GM23338 (cell line): ENCODE measurements at regions not wholly inside any gene's neighbourhood (a gene's known extent, or its start where the extent isn't known, plus 50 kb on each side); places are given as distances from the start of the nearest gene placed in this dataset.

ENCODE experiments used
- CREB1 ChIP-seq: fragments of 250-450 bp; sonication (Bioruptor Pico); IDR thresholded peaks from 2 replicates; pipeline ENCODE4 v1.5.0; 2020; ENCODE audit warnings: low read depth, mild to moderate bottlenecking, moderate library complexity
- CTCF ChIP-seq, 2 experiments: fragments of 200-600 bp in 1 of 2; sonication (generic) in 1 of 2; conservative IDR thresholded peaks; 2 replicates each; pipeline versions ENCODE4 v1.5.1 to v1.6.1; 2016 to 2017; ENCODE audit warnings: antibody characterized with exemption in 2 of 2, low read depth in 2 of 2, mild to moderate bottlenecking in 2 of 2, moderate library complexity in 1 of 2
- EZH2 ChIP-seq: fragments of 200-600 bp; sonication (generic); IDR thresholded peaks from one replicate; pipeline ENCODE4 v1.8.0; 2017; ENCODE audit warnings: antibody characterized with exemption, mild to moderate bottlenecking, low read depth; ENCODE audit not compliant: unreplicated experiment
- EZH2phosphoT487 ChIP-seq: fragments of 200-600 bp; sonication (generic); IDR thresholded peaks from one replicate; pipeline ENCODE4 v1.8.1; 2018; ENCODE audit warnings: antibody characterized with exemption; ENCODE audit not compliant: unreplicated experiment
- NANOG ChIP-seq: IDR thresholded peaks from 2 replicates; pipeline ENCODE4 v1.6.1; 2016; ENCODE audit warnings: antibody characterized with exemption, borderline replicate concordance
- POLR2AphosphoS5 ChIP-seq: IDR thresholded peaks from 2 replicates; pipeline ENCODE4 v1.6.1; 2016; ENCODE audit warnings: antibody characterized with exemption, low read depth
- STAT1 ChIP-seq: IDR thresholded peaks from one replicate; pipeline ENCODE4 v1.6.1; 2016; ENCODE audit warnings: antibody characterized with exemption; ENCODE audit not compliant: unreplicated experiment
- TF ChIP-seq, protein P1 (sequence below): IDR thresholded peaks from one replicate; pipeline ENCODE4 v1.6.1; 2018; ENCODE audit warnings: antibody characterized with exemption; ENCODE audit not compliant: unreplicated experiment

DNA sequence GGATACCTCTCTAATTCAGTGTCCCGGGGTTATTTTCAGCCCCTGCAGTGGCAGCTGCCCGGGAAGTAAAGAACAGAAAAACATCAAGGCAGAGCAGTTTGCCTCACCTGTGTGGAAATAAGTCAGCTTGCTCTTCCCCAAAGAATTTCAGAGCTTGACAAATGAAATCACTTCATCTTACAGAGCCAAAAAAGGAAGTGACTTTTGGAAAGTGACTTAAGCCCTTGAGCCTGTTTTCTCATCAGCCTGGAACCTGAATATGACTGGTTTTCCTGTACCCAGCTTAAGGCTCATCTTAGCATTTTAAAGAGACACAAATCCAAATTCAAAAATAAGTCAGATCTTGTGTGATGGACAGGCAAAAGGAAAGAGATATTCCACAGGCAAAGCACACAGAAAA is 211.6 kb downstream of the RCHY1 start:
- TF ChIP-seq CTCF (conservative IDR thresholded peaks at IDR 0.05; ENCODE audit: low read depth in 2 of 2), result no peak
- TF ChIP-seq POLR2AphosphoS5, result no peak
- no peak for TF ChIP-seq EZH2
- no peak for TF ChIP-seq EZH2phosphoT487
- no peak for TF ChIP-seq CREB1
- TF ChIP-seq STAT1, result no peak
- TF ChIP-seq, protein P1, sequence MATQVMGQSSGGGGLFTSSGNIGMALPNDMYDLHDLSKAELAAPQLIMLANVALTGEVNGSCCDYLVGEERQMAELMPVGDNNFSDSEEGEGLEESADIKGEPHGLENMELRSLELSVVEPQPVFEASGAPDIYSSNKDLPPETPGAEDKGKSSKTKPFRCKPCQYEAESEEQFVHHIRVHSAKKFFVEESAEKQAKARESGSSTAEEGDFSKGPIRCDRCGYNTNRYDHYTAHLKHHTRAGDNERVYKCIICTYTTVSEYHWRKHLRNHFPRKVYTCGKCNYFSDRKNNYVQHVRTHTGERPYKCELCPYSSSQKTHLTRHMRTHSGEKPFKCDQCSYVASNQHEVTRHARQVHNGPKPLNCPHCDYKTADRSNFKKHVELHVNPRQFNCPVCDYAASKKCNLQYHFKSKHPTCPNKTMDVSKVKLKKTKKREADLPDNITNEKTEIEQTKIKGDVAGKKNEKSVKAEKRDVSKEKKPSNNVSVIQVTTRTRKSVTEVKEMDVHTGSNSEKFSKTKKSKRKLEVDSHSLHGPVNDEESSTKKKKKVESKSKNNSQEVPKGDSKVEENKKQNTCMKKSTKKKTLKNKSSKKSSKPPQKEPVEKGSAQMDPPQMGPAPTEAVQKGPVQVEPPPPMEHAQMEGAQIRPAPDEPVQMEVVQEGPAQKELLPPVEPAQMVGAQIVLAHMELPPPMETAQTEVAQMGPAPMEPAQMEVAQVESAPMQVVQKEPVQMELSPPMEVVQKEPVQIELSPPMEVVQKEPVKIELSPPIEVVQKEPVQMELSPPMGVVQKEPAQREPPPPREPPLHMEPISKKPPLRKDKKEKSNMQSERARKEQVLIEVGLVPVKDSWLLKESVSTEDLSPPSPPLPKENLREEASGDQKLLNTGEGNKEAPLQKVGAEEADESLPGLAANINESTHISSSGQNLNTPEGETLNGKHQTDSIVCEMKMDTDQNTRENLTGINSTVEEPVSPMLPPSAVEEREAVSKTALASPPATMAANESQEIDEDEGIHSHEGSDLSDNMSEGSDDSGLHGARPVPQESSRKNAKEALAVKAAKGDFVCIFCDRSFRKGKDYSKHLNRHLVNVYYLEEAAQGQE, result no peak
- no peak for TF ChIP-seq NANOG
